HG03432 (cell line): ENCODE measurements at regions not wholly inside any gene's neighbourhood (a gene's known extent, or its start where the extent isn't known, plus 50 kb on each side); places are given as distances from the start of the nearest gene placed in this dataset.
"Not testable (repeated sequence)": the region's sequence is repeated elsewhere in the genome, so short reads cannot be mapped to it uniquely, and the experiment has no call there.

Experiments used
- ATAC-seq: cut with Tn5 transposase; IDR thresholded peaks from one replicate; pipeline ENCODE4 v1.9.1; 2021; ENCODE audit warnings: mild to moderate bottlenecking, moderate library complexity; ENCODE audit not compliant: unreplicated experiment

- no peak for ATAC-seq
Observed at GRCh38 chr12:66733321-66733720, 54.4 kb upstream of the GRIP1 start.

DNA sequence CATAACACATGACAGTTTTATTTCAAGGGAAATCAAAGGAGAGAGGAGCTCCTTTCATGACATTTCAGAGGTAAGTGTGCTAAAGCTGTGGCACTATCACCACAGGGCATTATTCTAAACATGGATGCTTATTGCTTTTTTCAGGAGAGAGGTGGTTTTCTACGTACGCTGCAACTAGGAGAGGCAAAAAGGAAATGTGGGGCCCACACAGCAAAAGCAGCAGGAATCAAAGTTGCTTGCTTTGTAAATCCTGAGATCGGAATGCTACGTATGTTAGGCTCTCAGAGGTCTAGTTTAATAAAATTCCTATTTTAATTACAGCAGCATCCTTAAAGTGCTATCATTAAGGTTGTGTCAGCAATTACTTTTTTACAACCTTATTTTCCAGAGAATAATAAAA lies 55.0 kb upstream of the GRIP1 start:
- no peak for ATAC-seq

GRCh38 chr12:66735275-66735674 lies 56.4 kb upstream of the GRIP1 start:
- no peak for ATAC-seq

- no peak for ATAC-seq
Observed at GRCh38 chr12:66736931-66737330, 58.1 kb upstream of the GRIP1 start.

GRCh38 chr12:66739266-66739665 lies 60.4 kb upstream of the GRIP1 start:
- no peak for ATAC-seq

GRCh38 chr12:66739940-66740651 lies 61.2 kb upstream of the GRIP1 start:
- ATAC-seq: no peak

DNA sequence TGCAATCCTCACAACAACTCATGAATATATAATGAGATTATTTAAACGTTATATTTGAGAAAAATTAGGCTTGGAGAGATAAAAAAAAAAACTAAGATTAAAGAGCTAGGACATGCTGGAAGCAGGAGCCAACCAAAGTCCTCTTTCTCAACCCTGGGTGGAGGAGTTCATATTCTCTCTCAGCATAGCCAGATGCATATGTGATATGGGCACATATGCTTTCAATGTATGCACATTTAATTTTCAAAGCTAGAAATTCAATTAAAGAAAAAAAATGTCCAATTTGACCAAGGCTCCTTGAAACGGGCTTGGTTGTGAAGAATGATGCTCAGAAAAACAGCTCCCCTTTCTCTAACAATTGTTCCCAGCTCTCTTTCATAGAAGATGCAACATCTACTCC lies 61.9 kb upstream of the GRIP1 start:
- ATAC-seq: no peak

DNA sequence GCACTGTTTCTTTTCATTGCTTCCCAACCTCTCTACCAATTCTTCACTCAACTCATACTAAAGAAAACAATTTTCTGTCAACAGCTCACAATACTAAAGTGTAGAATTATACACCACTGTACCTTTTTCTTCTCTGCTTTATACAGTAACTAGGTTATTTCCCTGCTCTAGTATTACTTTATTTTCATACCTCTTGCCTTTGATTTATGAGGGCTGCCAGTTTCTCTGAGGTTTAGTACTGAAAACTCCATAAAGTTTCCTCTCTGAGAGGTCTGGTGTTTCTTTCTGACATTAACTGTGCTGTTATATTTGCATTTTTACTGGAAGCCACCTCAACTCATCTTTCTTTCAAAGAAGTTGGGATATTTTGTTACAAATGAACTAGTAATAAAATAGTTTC lies 63.0 kb upstream of the GRIP1 start:
- no peak for ATAC-seq

GRCh38 chr12:66742508-66743367 lies 63.9 kb upstream of the GRIP1 start:
- no peak for ATAC-seq

DNA sequence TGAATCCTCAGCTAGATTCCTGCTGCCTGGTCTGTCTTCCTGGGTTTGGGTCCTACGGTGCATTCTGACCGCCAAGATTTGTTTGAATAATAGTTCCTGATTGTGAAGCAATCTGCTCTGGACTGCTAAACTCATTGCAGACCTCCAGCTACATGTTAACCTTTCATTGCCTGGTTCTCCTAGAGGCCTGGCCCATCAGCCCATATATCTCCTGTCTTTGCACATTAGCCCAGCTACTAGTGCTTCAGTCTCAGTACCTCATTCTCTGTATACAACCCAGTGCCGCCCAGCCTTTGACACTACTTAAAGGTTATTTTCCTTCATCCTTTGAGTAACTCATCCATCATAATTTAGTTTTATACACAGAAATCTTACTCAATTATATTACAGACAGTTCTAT lies 65.6 kb upstream of the GRIP1 start:
- ATAC-seq: no peak

GRCh38 chr12:66744956-66745383 lies 66.1 kb upstream of the GRIP1 start:
- ATAC-seq: no peak

GRCh38 chr12:66746489-66747201 lies 67.8 kb upstream of the GRIP1 start:
- ATAC-seq: no peak

DNA sequence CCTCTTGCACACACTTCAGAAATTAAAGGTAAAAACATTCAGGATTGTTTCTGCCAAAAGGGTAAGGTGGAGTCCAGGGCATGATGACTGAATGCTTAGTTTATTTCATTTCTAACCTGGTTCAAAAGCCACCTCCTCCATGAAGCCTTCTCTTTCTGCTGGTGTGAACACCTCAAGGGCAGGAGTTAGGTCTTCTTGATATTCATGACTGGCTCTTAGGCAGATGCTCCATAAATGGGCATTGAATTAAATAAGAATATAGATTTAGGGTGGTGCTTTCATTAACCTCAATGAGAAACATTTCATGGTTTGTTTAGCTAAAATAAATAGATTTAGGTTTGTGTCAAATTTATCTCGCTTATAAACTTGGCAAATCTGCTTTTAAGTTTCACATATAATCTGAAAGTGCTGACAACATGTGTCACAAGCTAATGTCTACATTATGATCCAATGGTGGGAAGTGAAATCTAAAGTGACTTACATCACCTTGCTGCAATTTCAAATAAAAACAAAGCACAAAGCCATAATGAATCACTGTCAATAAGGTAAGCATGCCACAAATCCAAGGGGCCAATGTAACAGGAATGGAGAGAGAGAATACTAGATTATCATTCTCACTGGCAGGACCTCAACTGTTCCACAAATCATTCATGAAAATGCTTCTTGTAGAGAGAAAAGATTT lies 72.7 kb upstream of the GRIP1 start:
- ATAC-seq: no peak

- no peak for ATAC-seq
Observed at GRCh38 chr12:66753810-66754209, 74.9 kb upstream of the GRIP1 start.

DNA sequence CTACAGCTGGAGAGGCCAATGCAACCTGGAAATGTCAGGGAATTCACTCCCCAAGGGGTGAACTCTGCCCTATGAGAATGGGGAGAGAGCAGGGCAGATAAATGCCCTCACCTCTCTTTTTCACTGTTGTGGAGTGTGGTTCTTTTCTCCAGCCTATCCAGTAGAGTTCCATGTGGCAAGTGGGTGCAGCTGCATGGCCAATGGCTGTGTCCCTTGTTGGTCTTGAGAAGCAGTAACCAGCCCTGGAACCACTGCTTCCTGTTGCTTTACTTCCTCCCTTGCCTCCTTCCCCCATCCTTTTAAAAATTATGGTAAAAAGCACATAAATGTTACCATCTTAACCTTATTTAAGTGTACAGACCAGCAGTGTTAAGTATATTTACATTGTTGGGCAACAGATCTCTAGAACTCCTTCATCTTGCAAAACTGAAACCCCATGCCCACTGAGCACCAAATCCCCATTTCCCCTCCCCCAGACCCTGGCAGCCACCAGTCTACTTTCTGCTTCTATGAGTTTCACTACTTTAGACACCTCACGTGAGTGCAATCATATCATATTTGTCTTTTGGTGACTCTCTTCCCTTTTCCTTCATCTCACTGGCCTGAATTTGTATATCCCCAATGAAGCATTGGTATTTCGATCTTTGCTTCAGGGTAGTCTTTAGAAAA lies 77.0 kb upstream of the GRIP1 start:
- no peak for ATAC-seq

- no peak for ATAC-seq
Observed at GRCh38 chr12:66756631-66757030, 77.8 kb upstream of the GRIP1 start.

DNA sequence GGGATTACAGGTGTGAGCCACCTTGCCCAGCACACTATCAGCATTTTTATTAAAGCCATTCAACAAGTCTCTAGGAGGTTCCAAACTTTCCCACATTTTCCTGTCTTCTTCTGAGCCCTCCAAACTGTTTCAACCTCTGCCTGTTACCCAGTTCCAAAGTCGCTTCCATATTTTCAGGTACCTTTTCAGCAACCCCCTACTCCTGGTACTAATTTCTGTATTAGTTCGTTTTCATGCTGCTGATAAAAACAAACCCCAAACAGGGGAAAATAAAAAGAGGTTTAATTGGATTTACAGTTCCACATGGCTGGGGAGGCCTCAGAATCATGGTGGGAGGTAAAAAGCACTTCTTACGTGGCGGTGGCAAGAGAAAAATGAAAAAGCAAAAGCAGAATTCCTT lies 81.2 kb upstream of the GRIP1 start:
- ATAC-seq: not testable (repeated sequence)

GRCh38 chr12:66763467-66763866 lies 84.6 kb upstream of the GRIP1 start:
- no peak for ATAC-seq

DNA sequence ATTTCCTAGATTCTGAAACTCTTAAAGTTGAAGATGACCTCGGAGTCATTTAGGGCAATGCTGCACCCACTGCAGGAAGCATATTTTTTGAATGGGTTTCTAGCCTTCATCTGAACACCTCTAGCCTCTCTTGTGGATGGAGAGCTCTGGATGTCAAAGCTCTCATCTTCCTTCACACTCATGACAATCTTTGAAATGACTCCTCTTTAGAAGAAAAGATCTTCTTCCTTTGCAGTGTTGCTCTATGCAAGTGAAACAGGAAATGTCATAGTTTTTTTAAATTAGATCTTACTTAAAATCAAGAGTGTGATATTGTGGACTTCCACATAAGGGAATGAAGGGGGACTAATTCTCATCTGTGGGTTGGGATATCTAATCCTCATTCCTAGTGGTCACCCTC lies 86.3 kb upstream of the GRIP1 start:
- ATAC-seq: no peak

DNA sequence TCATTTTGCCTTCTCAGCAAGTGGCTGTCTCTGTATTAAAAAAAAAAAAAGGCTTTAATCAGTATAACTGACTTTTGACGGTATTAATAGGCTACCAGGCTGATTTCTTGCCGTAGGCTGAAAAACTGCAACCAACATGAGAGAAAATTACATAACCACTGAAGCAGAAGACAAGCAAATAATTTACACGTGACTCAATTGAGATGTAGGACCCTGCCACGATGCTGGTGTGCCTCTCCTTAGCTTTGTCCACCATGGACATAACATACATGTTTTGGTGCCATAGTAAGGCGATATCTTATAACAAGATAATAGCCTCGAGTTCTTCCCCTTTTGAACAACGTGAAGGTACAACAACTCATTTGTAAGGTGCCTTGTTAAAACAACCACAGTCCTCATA lies 88.7 kb upstream of the GRIP1 start:
- ATAC-seq: no peak

GRCh38 chr12:66768293-66768692 lies 89.4 kb upstream of the GRIP1 start:
- no peak for ATAC-seq
